HepG2 (cell line): ENCODE measurements at regions not wholly inside any gene's neighbourhood (a gene's known extent, or its start where the extent isn't known, plus 50 kb on each side); places are given as distances from the start of the nearest gene placed in this dataset.

Experiments
- ATAC-seq: fragments of 200-7000 bp; cut with Tn5 transposase; 3 replicates; pipeline ENCODE4 v1.9.1; 2020; ENCODE audit warnings: mild to moderate bottlenecking, moderate library complexity
- BruUV-seq: library from RNA; stranded (reverse); fragments of 400-500 nt; replicated peaks from 2 replicates; lab custom pipeline; 2021; lab: Mats Ljungman, UMichigan
- CTCF ChIA-PET: fragments of 300-600 bp; formaldehyde crosslinking; extraction: SDS; loops from one replicate; lab custom pipeline; 2021; ENCODE audit warnings: low total read pairs, inconsistent platforms, low intra/inter-chr PET ratio; lab: Yijun Ruan, JAX
- POLR2A ChIA-PET: fragments of 350-600 bp; sonication (Branson Sonifier 250); formaldehyde crosslinking; loops from one replicate; lab custom pipeline; 2020; ENCODE audit warnings: antibody characterized with exemption, inconsistent platforms; lab: Yijun Ruan, JAX
- DNase-seq: peaks from one replicate; pipeline ENCODE4 v3.0.0-alpha.2; 2015; ENCODE audit warnings: low spot score
- FAIRE-seq: peaks from 3 replicates; lab custom pipeline; 2011; peaks lifted over from hg19 to GRCh38; lab: Jason Lieb, UNC
- H2AFZ ChIP-seq: one replicate; pipeline ENCODE4 v1.6.1; 2011; ENCODE audit warnings: low read length, inconsistent platforms
- H3K27ac ChIP-seq: fragments of 300-600 bp; 3 replicates; pipeline ENCODE4 v1.8.0; 2011; ENCODE audit warnings: mixed run types, mild to moderate bottlenecking, mixed read lengths, low read length, inconsistent platforms; ENCODE audit not compliant: insufficient read depth; ENCODE audit errors: extremely low read length
- H3K27me3 ChIP-seq, 2 experiments: fragments of 200-600 bp in 1 of 2; 2 replicates in 1 of 2; 3 replicates in 1 of 2; pipeline versions ENCODE4 v1.6.0 to v1.8.0; 2011; ENCODE audit warnings: low read length in 2 of 2, mild to moderate bottlenecking in 2 of 2, moderate library complexity in 2 of 2, inconsistent platforms in 1 of 2; ENCODE audit not compliant: insufficient read depth in 2 of 2, control insufficient read depth in 1 of 2
- H3K36me3 ChIP-seq, 2 experiments: fragments of 200-600 bp in 1 of 2; replicated peaks in 1 of 2; 2 replicates in 1 of 2; 3 replicates in 1 of 2; pipeline versions ENCODE4 v1.5.1 to v1.8.0; 2011; ENCODE audit warnings: low read length in 2 of 2, inconsistent platforms in 1 of 2; ENCODE audit not compliant: insufficient read depth in 2 of 2, control insufficient read depth in 1 of 2
- H3K4me1 ChIP-seq: 2 replicates; pipeline ENCODE4 v1.5.1; 2012; ENCODE audit warnings: low read length, inconsistent platforms; ENCODE audit not compliant: insufficient read depth
- H3K4me2 ChIP-seq: 2 replicates; pipeline ENCODE4 v1.6.0; 2011; ENCODE audit warnings: low read depth, low read length, inconsistent platforms
- H3K4me3 ChIP-seq, 3 experiments: fragments of 200-600 bp in 1 of 3; sonication (generic), shearing (Covaris generic) in 1 of 3; replicated peaks in 1 of 3; 2 replicates each; pipeline ENCODE4 v1.5.1; 2011 to 2016; ENCODE audit warnings: low read length in 3 of 3, inconsistent platforms in 2 of 3, low read depth in 2 of 3, mild to moderate bottlenecking in 2 of 3, control low read depth in 1 of 3, mixed read lengths in 1 of 3; ENCODE audit not compliant: insufficient read depth in 1 of 3
- H3K79me2 ChIP-seq: one replicate; pipeline ENCODE4 v1.6.1; 2011; ENCODE audit warnings: low read length, inconsistent platforms; ENCODE audit not compliant: insufficient read depth
- H3K9ac ChIP-seq: 2 replicates; pipeline ENCODE4 v1.6.0; 2011; ENCODE audit warnings: mild to moderate bottlenecking, low read depth, low read length, inconsistent platforms; ENCODE audit not compliant: insufficient read depth
- H3K9me3 ChIP-seq: 2 replicates; pipeline ENCODE4 v1.5.1; 2012; ENCODE audit warnings: mild to moderate bottlenecking, low read length
- H4K20me1 ChIP-seq: 2 replicates; pipeline ENCODE4 v1.6.0; 2011; ENCODE audit warnings: inconsistent platforms, mild to moderate bottlenecking, low read length, moderate library complexity; ENCODE audit not compliant: insufficient read depth
- AHDC1 ChIP-seq: sonication (generic); formaldehyde crosslinking; IDR thresholded peaks from 2 replicates; pipeline ENCODE4 v1.5.1; 2020; ENCODE audit warnings: mild to moderate bottlenecking, missing genetic modification reagents, borderline replicate concordance
- BCL6 ChIP-seq: IDR thresholded peaks from 2 replicates; pipeline ENCODE4 v1.6.1; 2016; ENCODE audit warnings: missing genetic modification reagents, missing compliant biosample characterization
- CHD4 ChIP-seq: fragments of 200-600 bp; sonication (generic); IDR thresholded peaks from 2 replicates; pipeline ENCODE4 v1.7.0; 2017; ENCODE audit warnings: mild to moderate bottlenecking, low read length, borderline replicate concordance
- EZH2 ChIP-seq: conservative IDR thresholded peaks from 2 replicates; pipeline ENCODE4 v1.6.1; 2012; ENCODE audit warnings: mild to moderate bottlenecking, low read depth, low read length, moderate library complexity
- LBX2 ChIP-seq: sonication (generic); formaldehyde crosslinking; IDR thresholded peaks from 2 replicates; pipeline ENCODE4 v1.5.0; 2020; ENCODE audit warnings: missing genetic modification reagents, mild to moderate bottlenecking, borderline replicate concordance
- RARG ChIP-seq: sonication (generic); formaldehyde crosslinking; IDR thresholded peaks from 2 replicates; pipeline ENCODE4 v1.4.0; 2020; ENCODE audit warnings: low read depth, mild to moderate bottlenecking, missing genetic modification reagents
- SOX6 ChIP-seq, 2 experiments: fragments of 450-650 bp in 1 of 2; sonication (generic) in 1 of 2; formaldehyde crosslinking in 1 of 2; IDR thresholded peaks; 2 replicates each; pipeline versions ENCODE4 v1.4.0 to v1.6.1; 2017 to 2020; ENCODE audit warnings: antibody characterized with exemption in 1 of 2, mild to moderate bottlenecking in 1 of 2, missing genetic modification reagents in 1 of 2
- ZNF383 ChIP-seq: sonication (generic); formaldehyde crosslinking; IDR thresholded peaks from 2 replicates; pipeline ENCODE4 v1.4.0; 2020; ENCODE audit warnings: missing genetic modification reagents, mild to moderate bottlenecking, borderline replicate concordance
- ZNF432 ChIP-seq: sonication (generic); formaldehyde crosslinking; IDR thresholded peaks from 2 replicates; pipeline ENCODE4 v1.5.0; 2020; ENCODE audit warnings: missing genetic modification reagents, mild to moderate bottlenecking, borderline replicate concordance
- ZNF558 ChIP-seq: sonication (generic); formaldehyde crosslinking; IDR thresholded peaks from 2 replicates; pipeline ENCODE4 v1.9.0; 2022; ENCODE audit warnings: mild to moderate bottlenecking, missing genetic modification reagents, borderline replicate concordance
- ZNF615 ChIP-seq: sonication (generic); formaldehyde crosslinking; IDR thresholded peaks from 2 replicates; pipeline ENCODE4 v1.5.0; 2020; ENCODE audit warnings: mild to moderate bottlenecking, missing genetic modification reagents, borderline replicate concordance
- ZNF678 ChIP-seq: sonication (generic); formaldehyde crosslinking; IDR thresholded peaks from 2 replicates; pipeline ENCODE4 v1.4.0; 2020; ENCODE audit warnings: mild to moderate bottlenecking, missing genetic modification reagents
- ZNF879 ChIP-seq: sonication (generic); formaldehyde crosslinking; IDR thresholded peaks from 2 replicates; pipeline ENCODE4 v1.8.1; 2023; ENCODE audit warnings: missing genetic modification reagents
- WGBS: methylation state at CpG from one replicate; pipeline ENCODE4 v1.1.6; 2017; ENCODE audit warnings: low lambda C conversion rate; 5-methylcytosine and 5-hydroxymethylcytosine counted together
- in situ Hi-C: cut with HindIII; loops from 2 replicates; pipeline ENCODE4 v1.10.0; 2017; ENCODE audit warnings: low pct_unique_long_range_greater_than_20kb; ENCODE audit not compliant: extremely low pct_ligation_motif_present
- intact Hi-C: fragments of 100-400 bp; cut with micrococcal nuclease; formaldehyde crosslinking; loops from one replicate; pipeline ENCODE4 v1.10.0; 2022; ENCODE audit not compliant: unreplicated experiment

GRCh38 chr13:56700324-56700723, 440.4 kb upstream of the PRR20A start (continued):
- TF ChIP-seq ZNF558 (CRISPR knock-in tag), result no peak
- TF ChIP-seq ZNF383, result no peak
- TF ChIP-seq BCL6, result no peak
- TF ChIP-seq SOX6 (IDR thresholded peaks at IDR 0.05), result no peak
- no peak for TF ChIP-seq SOX6 (CRISPR knock-in tag; IDR thresholded peaks at IDR 0.05)
- TF ChIP-seq CHD4, result no peak
- no peak for TF ChIP-seq RARG (CRISPR knock-in tag)

- in situ Hi-C loops, result no loop called here
- WGBS, result 4% methylated on average over 2 of the region's 2 CpGs
- Histone ChIP-seq H3K36me3 (no peaks in the 10 kb centered on the region), H3K4me1 (no peaks in the 10 kb centered on the region), H2AFZ (no peak overlapping the region), H3K4me3 (no peak overlapping the region), H3K9ac (no peak overlapping the region), H3K9me3 (peaks cover 49% of the 10 kb centered on the region), H3K4me2 (no peak overlapping the region), H3K27ac (no peak overlapping the region), H3K79me2 (no peaks in the 10 kb centered on the region), H4K20me1 (no peaks in the 10 kb centered on the region), H3K27me3 (no peaks in the 10 kb centered on the region; a peak in 1 of 5 replicates)
- no peak for ATAC-seq
- POLR2A ChIA-PET, result no interaction called here
- BruUV-seq, result no TSS peak
- DNase-seq, result no peak
- intact Hi-C loops, result no loop called here
- FAIRE-seq, result no peak
- TF ChIP-seq ZNF879 (CRISPR knock-in tag) (no peak), ZNF678 (CRISPR knock-in tag) (no peak), ZNF615 (no peak), ZNF432 (CRISPR knock-in tag) (no peak), EZH2 (no peak), LBX2 (no peak), AHDC1 (CRISPR knock-in tag) (no peak)
- CTCF ChIA-PET, result no interaction called here
These were observed 434.2 kb upstream of the PRR20A start for GRCh38 chr13:56706485-56706884.
